Ectodermal cell (in vitro differentiated cells): ENCODE measurements at regions not wholly inside any gene's neighbourhood (a gene's known extent, or its start where the extent isn't known, plus 50 kb on each side); places are given as distances from the start of the nearest gene placed in this dataset.
"Not testable (repeated sequence)": the region's sequence is repeated elsewhere in the genome, so short reads cannot be mapped to it uniquely, and the experiment has no call there.

ENCODE experiments used
- H3K27ac ChIP-seq: 2 replicates; pipeline ENCODE4 v1.7.0; 2013; ENCODE audit warnings: mild to moderate bottlenecking, low read depth, low read length; ENCODE audit not compliant: insufficient read depth, poor library complexity, severe bottlenecking
- H3K27me3 ChIP-seq: 2 replicates; pipeline ENCODE4 v1.7.0; 2013; ENCODE audit warnings: mild to moderate bottlenecking, low read length; ENCODE audit not compliant: insufficient read depth, control insufficient read depth, poor library complexity, severe bottlenecking
- H3K36me3 ChIP-seq: one replicate; pipeline ENCODE4 v1.7.0; 2013; ENCODE audit warnings: low read length; ENCODE audit not compliant: control insufficient read depth, insufficient read depth
- H3K4me1 ChIP-seq: one replicate; pipeline ENCODE4 v1.7.0; 2013; ENCODE audit warnings: low read length; ENCODE audit not compliant: control insufficient read depth, insufficient read depth
- H3K4me3 ChIP-seq: 2 replicates; pipeline ENCODE4 v1.7.0; 2013; ENCODE audit warnings: low read depth, low read length, control low read depth; ENCODE audit not compliant: insufficient read depth
- H3K9me3 ChIP-seq: 2 replicates; pipeline ENCODE4 v1.7.0; 2013; ENCODE audit warnings: mild to moderate bottlenecking, low read length, moderate library complexity; ENCODE audit not compliant: control insufficient read depth
- WGBS, 2 experiments: methylation state at CpG; one replicate each; pipeline ENCODE4 v1.1.7; 2013; ENCODE audit warnings: missing lambda C conversion rate in 2 of 2; 5-methylcytosine and 5-hydroxymethylcytosine counted together

- Histone ChIP-seq H3K4me1 (no peaks in the 10 kb centered on the region), H3K36me3 (no peaks in the 10 kb centered on the region), H3K9me3 (no peaks in the 10 kb centered on the region), H3K27ac (no peak overlapping the region), H3K4me3 (no peak overlapping the region), H3K27me3 (no peaks in the 10 kb centered on the region)
- 96 to 97% methylated on average over 3 to 4 of the region's 4 CpGs for WGBS, 2 experiments
These were observed 131.9 kb upstream of the DDHD1 start for GRCh38 chr14:53285064-53285463.

GRCh38 chr14:53278602-53279506 lies 125.7 kb upstream of the DDHD1 start:
- Histone ChIP-seq H3K4me1 (no peaks in the 10 kb centered on the region), H3K4me3 (no peak overlapping the region), H3K27ac (no peak overlapping the region), H3K9me3 (no peaks in the 10 kb centered on the region), H3K36me3 (no peaks in the 10 kb centered on the region), H3K27me3 (no peaks in the 10 kb centered on the region)
- WGBS, 2 experiments, result 87 to 89% methylated on average over 12 of the region's 12 CpGs

- Histone ChIP-seq H3K27ac (no peak overlapping the region), H3K36me3 (no peaks in the 10 kb centered on the region), H3K9me3 (no peaks in the 10 kb centered on the region), H3K4me1 (no peaks in the 10 kb centered on the region), H3K27me3 (no peaks in the 10 kb centered on the region), H3K4me3 (no peak overlapping the region)
- WGBS, 2 experiments, result 90 to 93% methylated on average over 6 of the region's 6 CpGs
These were observed 120.5 kb upstream of the DDHD1 start for GRCh38 chr14:53273671-53274072.

- Histone ChIP-seq H3K27ac (no peak overlapping the region), H3K9me3 (peaks cover 2% of the 10 kb centered on the region), H3K36me3 (no peaks in the 10 kb centered on the region), H3K4me1 (no peaks in the 10 kb centered on the region), H3K27me3 (no peaks in the 10 kb centered on the region), H3K4me3 (no peak overlapping the region)
- 73 to 85% methylated on average over 3 to 4 of the region's 4 CpGs for WGBS, 2 experiments
These were observed 111.9 kb upstream of the DDHD1 start for GRCh38 chr14:53265025-53265424.

GRCh38 chr14:53260928-53261327 lies 107.8 kb upstream of the DDHD1 start:
- no peaks in the 10 kb centered on the region for H3K36me3 ChIP-seq
- H3K4me3 ChIP-seq, result no peak overlapping the region
- H3K27me3 ChIP-seq, result no peaks in the 10 kb centered on the region
- 91 to 95% methylated on average over 2 of the region's 2 CpGs for WGBS, 2 experiments
- H3K9me3 ChIP-seq, result peaks cover 2% of the 10 kb centered on the region
- H3K4me1 ChIP-seq, result no peaks in the 10 kb centered on the region
- no peak overlapping the region for H3K27ac ChIP-seq

GRCh38 chr14:53260286-53260685 lies 107.2 kb upstream of the DDHD1 start:
- Histone ChIP-seq H3K27ac (no peak overlapping the region), H3K9me3 (no peaks in the 10 kb centered on the region), H3K36me3 (no peaks in the 10 kb centered on the region), H3K27me3 (no peaks in the 10 kb centered on the region), H3K4me3 (no peak overlapping the region), H3K4me1 (no peaks in the 10 kb centered on the region)
- WGBS, 2 experiments, result 83 to 84% methylated on average over 5 of the region's 5 CpGs

GRCh38 chr14:53252141-53252540 lies 99.0 kb upstream of the DDHD1 start:
- Histone ChIP-seq H3K9me3 (no peaks in the 10 kb centered on the region), H3K4me3 (no peak overlapping the region), H3K27ac (no peak overlapping the region), H3K27me3 (no peaks in the 10 kb centered on the region), H3K4me1 (no peaks in the 10 kb centered on the region), H3K36me3 (no peaks in the 10 kb centered on the region)
- WGBS, 2 experiments, result 88 to 100% methylated on average over 1 of the region's 1 CpG

GRCh38 chr14:53249059-53249458 lies 95.9 kb upstream of the DDHD1 start:
- WGBS, 2 experiments, result 86% methylated on average over 1 of the region's 1 CpG; no CpG with 5 or more reads in 1 of the 2 experiments
- H3K27ac ChIP-seq, result no peak overlapping the region

GRCh38 chr14:53247596-53248370 lies 94.7 kb upstream of the DDHD1 start:
- Histone ChIP-seq H3K27ac (no peak overlapping the region), H3K4me3 (no peak overlapping the region), H3K9me3 (no peaks in the 10 kb centered on the region), H3K36me3 (no peaks in the 10 kb centered on the region), H3K27me3 (no peaks in the 10 kb centered on the region), H3K4me1 (no peaks in the 10 kb centered on the region)
- WGBS, 2 experiments, result 90 to 95% methylated on average over 4 of the region's 4 CpGs

More at GRCh38 chr14:53249059-53249458, 95.9 kb upstream of the DDHD1 start:
- no peaks in the 10 kb centered on the region for H3K36me3 ChIP-seq
- H3K27me3 ChIP-seq, result no peaks in the 10 kb centered on the region
- H3K4me3 ChIP-seq, result no peak overlapping the region
- H3K9me3 ChIP-seq, result no peaks in the 10 kb centered on the region
- no peaks in the 10 kb centered on the region for H3K4me1 ChIP-seq

- H3K27me3 ChIP-seq, H3K36me3 ChIP-seq, H3K27ac ChIP-seq, H3K4me3 ChIP-seq, H3K9me3 ChIP-seq, H3K4me1 ChIP-seq: not testable (repeated sequence)
- WGBS, 2 experiments, result 92 to 93% methylated on average over 3 of the region's 3 CpGs
These were observed 89.8 kb upstream of the DDHD1 start for GRCh38 chr14:53242898-53243297.
